Neutrophil (primary cell): ENCODE measurements at regions not wholly inside any gene's neighbourhood (a gene's known extent, or its start where the extent isn't known, plus 50 kb on each side); places are given as distances from the start of the nearest gene placed in this dataset.

Experiments
- H3K27ac ChIP-seq: fragments of 200-600 bp; sonication (generic); 2 replicates; pipeline ENCODE4 v1.5.1; 2016; ENCODE audit warnings: mild to moderate bottlenecking, moderate library complexity
- H3K27me3 ChIP-seq: fragments of 200-600 bp; sonication (generic); 2 replicates; pipeline ENCODE4 v1.6.0; 2016; ENCODE audit warnings: mild to moderate bottlenecking
- H3K36me3 ChIP-seq: fragments of 200-600 bp; sonication (generic); 2 replicates; pipeline ENCODE4 v1.5.1; 2017
- H3K4me1 ChIP-seq, 2 experiments: fragments of 200-600 bp in 1 of 2; sonication (generic) in 1 of 2; 1 replicate in 1 of 2; 2 replicates in 1 of 2; pipeline versions ENCODE4 v1.5.1 to v1.6.1; 2013 to 2016; ENCODE audit warnings: low read depth in 1 of 2, low read length in 1 of 2, mild to moderate bottlenecking in 1 of 2, moderate library complexity in 1 of 2; ENCODE audit not compliant: control insufficient read depth in 1 of 2, insufficient read depth in 1 of 2
- H3K4me3 ChIP-seq, 2 experiments: fragments of 200-600 bp in 1 of 2; sonication (generic) in 1 of 2; 1 replicate in 1 of 2; 2 replicates in 1 of 2; pipeline ENCODE4 v1.5.1; 2013 to 2016; ENCODE audit warnings: low read depth in 1 of 2, low read length in 1 of 2, mild to moderate bottlenecking in 1 of 2, moderate library complexity in 1 of 2
- H3K9me3 ChIP-seq: fragments of 200-600 bp; sonication (generic); 2 replicates; pipeline ENCODE4 v1.5.1; 2016
- TF ChIP-seq, protein P1 (sequence below): fragments of 200-600 bp; sonication (generic); IDR thresholded peaks from 2 replicates; pipeline ENCODE4 v1.5.1; 2016; ENCODE audit warnings: antibody characterized with exemption

DNA sequence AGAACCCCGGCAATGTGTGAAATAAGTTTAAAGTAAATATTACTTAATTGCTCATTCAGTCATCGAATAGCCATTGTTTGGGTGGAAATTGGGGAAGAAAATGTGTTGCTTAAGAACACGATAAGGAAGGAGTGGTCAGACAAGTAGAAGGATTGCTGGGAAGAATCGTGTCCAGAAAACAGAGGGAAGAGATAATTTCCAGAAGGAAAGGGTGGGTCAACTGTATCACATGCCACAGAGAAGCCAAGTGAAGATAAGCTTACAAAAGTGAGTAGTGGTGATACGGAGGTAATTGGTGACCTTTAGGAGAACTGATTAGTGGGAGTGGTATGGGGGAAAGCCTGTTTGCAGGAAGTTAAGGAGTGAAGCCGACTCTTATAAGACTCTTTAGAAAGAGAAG lies 306.2 kb downstream of the SOX4 start:
- H3K27me3 ChIP-seq, result no peaks in the 10 kb centered on the region
- H3K4me1 ChIP-seq, result no peaks in the 10 kb centered on the region
- TF ChIP-seq, protein P1, sequence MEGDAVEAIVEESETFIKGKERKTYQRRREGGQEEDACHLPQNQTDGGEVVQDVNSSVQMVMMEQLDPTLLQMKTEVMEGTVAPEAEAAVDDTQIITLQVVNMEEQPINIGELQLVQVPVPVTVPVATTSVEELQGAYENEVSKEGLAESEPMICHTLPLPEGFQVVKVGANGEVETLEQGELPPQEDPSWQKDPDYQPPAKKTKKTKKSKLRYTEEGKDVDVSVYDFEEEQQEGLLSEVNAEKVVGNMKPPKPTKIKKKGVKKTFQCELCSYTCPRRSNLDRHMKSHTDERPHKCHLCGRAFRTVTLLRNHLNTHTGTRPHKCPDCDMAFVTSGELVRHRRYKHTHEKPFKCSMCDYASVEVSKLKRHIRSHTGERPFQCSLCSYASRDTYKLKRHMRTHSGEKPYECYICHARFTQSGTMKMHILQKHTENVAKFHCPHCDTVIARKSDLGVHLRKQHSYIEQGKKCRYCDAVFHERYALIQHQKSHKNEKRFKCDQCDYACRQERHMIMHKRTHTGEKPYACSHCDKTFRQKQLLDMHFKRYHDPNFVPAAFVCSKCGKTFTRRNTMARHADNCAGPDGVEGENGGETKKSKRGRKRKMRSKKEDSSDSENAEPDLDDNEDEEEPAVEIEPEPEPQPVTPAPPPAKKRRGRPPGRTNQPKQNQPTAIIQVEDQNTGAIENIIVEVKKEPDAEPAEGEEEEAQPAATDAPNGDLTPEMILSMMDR, result no peak
- no peaks in the 10 kb centered on the region for H3K36me3 ChIP-seq
- no peak overlapping the region for H3K27ac ChIP-seq
- H3K9me3 ChIP-seq, result no peaks in the 10 kb centered on the region
- H3K4me3 ChIP-seq, result no peak overlapping the region

DNA sequence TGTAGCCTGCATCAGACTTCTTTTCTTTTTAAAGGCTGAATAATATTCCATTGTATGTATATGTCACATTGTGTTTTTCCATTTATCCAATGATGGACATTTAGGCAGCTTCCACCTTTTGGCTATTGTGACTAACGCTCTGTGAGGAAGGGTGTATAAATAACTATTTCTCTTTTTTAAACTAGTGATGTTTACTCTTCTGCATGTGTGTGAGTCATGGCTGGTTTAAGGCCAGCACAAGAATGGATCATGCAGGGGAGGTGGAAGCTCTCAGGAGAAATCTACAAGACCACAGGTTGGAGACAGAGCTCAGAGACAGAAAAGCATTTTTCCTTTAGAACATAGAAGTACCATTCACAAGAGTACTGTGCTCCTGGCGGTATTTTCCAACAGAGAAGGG lies 307.2 kb downstream of the SOX4 start:
- no peak overlapping the region for H3K4me3 ChIP-seq
- TF ChIP-seq, protein P1, result no peak

DNA sequence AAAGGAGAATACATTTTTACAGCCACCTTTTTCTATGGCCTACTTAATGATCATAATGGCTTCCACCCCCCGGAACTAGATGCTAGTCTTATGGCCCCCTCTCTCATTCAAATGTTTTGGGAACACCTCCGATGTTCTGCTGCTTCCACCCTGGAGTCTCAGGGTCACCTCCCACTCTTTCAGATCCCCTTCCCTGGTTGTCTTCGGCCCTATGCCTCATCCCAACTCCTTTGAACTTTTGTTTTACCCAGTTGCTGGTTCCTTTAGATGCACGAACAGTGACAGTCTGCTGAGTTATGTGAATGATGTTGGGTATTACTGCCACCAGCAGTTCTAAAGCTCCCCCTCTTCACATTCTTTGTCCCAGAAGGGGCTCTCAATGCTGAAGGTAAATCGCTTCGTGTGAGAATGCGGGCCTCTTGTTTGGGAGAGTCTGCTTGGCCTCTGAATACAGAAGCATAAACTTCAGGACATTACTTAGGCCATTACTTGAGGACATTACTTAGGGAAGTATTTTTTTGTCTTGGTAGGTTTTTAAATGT lies 309.1 kb downstream of the SOX4 start:
- Histone ChIP-seq H3K27me3 (no peaks in the 10 kb centered on the region), H3K36me3 (no peaks in the 10 kb centered on the region), H3K4me1 (no peaks in the 10 kb centered on the region), H3K4me3 (no peak overlapping the region), H3K9me3 (no peaks in the 10 kb centered on the region), H3K27ac (no peak overlapping the region)
- TF ChIP-seq, protein P1, result no peak

More for the DNA sequence above, 307.2 kb downstream of the SOX4 start:
- Histone ChIP-seq H3K4me1 (no peaks in the 10 kb centered on the region), H3K36me3 (no peaks in the 10 kb centered on the region), H3K9me3 (no peaks in the 10 kb centered on the region), H3K27ac (no peak overlapping the region), H3K27me3 (no peaks in the 10 kb centered on the region)

DNA sequence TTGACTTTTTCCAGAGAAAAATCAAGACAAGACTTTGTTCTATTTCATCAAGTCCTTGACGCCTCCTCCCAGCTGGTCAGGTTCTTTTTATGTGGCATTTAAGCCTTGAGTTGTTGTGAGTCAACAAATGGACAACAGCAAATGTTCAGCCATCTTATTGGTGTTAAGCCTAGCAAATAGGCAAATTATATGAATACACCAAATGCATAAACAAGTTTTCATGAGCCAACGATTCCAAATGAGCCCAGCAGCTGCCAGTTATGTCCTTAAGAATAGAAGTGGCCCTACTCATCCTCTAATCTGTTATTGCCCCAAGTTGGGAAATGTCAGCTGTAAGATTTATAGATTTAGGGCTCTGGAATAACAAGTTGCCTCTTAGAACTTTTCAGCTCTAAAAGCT lies 312.0 kb downstream of the SOX4 start:
- no peak overlapping the region for H3K27ac ChIP-seq
- H3K27me3 ChIP-seq, result no peaks in the 10 kb centered on the region
- no peaks in the 10 kb centered on the region for H3K9me3 ChIP-seq
- TF ChIP-seq, protein P1, result no peak
- H3K4me1 ChIP-seq, result no peaks in the 10 kb centered on the region
- no peak overlapping the region for H3K4me3 ChIP-seq
- no peaks in the 10 kb centered on the region for H3K36me3 ChIP-seq

DNA sequence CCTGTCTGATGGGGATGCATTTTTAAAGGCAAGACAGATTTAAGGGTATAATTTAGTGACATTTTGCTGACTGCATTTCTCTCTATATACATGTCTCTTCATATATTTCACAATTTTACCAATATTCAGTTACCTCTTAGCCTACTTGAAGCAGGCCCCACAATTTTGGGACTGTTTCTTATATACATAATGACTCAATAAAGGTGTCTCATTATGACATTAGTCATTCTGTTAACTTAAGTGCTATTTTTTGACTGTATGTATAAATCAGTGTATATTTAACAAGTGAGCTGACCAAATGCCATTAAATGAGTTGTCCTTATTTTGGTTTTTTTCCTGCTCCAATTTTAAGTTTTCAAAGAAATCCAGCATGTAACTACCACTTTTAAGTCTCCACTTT lies 313.3 kb downstream of the SOX4 start:
- TF ChIP-seq, protein P1, result no peak
- no peaks in the 10 kb centered on the region for H3K27me3 ChIP-seq
- no peaks in the 10 kb centered on the region for H3K36me3 ChIP-seq
- no peak overlapping the region for H3K27ac ChIP-seq
- no peak overlapping the region for H3K4me3 ChIP-seq
- no peaks in the 10 kb centered on the region for H3K4me1 ChIP-seq
- no peaks in the 10 kb centered on the region for H3K9me3 ChIP-seq

DNA sequence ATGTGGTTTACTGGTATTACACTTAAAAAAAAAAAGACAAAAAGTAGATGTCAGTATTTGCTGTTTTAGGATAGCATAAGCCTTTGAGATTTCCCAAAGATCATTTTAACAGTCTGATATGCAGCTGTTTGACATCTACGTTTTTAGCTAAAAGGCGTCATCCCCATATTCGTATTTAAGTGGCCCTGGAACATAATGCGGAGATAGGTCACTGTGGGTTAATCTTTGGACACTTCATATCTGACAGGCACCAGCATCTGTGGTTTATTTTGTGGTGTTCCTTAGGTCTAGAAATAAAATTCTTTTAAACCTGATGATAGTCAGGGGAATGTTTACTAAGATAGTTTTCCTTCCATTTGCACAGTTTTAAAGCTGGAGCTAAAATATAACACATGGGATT lies 313.7 kb downstream of the SOX4 start:
- Histone ChIP-seq H3K36me3 (no peaks in the 10 kb centered on the region), H3K4me1 (no peaks in the 10 kb centered on the region)

More for the DNA sequence above, 313.7 kb downstream of the SOX4 start:
- no peak overlapping the region for H3K4me3 ChIP-seq
- no peak overlapping the region for H3K27ac ChIP-seq
- TF ChIP-seq, protein P1, result no peak
- no peaks in the 10 kb centered on the region for H3K27me3 ChIP-seq
- no peaks in the 10 kb centered on the region for H3K9me3 ChIP-seq
